Esophagus mucosa (tissue), 1 donor: ENCODE measurements at regions not wholly inside any gene's neighbourhood (a gene's known extent, or its start where the extent isn't known, plus 50 kb on each side); places are given as distances from the start of the nearest gene placed in this dataset.
"Not testable (repeated sequence)": the region's sequence is repeated elsewhere in the genome, so short reads cannot be mapped to it uniquely, and the experiment has no call there.

ENCODE experiments used
- ATAC-seq: fragments of 200-7000 bp; cut with Tn5 transposase; one replicate; pipeline ENCODE4 v1.9.1; 2020
- donor health status: DM: yes; HTN: yes; CAD: no.

DNA sequence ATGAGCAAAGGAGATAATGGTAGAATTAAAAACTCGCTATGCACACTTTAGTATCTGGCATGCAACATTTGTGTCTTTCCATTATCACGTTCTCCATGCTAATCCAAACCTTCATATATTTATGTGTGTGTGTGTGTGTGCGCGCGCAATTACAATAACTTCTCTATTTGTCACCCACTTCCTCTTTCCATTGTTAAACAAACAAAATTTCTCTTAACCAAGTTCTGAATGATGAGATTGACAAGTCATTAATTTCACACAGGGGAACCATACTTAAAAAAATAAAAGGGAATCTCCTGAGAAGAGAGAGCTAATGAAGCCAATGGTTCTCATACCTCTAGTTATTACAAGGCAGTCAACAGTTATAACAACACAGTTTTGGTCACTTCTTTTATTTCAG is 575.9 kb upstream of the MDGA2 start:
- no peak for ATAC-seq

DNA sequence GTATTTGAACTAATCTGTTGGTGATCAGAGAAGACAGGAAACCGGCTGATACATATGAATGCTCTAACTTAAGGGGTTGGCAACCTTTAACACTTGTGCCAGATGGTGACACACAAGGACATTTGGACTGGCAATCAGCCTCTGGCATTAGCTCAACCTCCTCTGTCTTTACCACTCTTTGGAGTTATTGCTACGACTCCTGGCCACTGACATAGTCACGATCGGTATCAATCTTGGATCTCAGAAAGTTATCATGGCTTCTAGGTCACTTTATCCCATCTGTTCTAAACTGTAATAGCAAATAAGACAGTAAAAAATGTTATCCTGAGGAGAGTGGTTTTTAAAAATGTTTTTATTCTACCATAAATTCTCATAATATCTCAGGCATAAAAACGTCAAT is 575.2 kb upstream of the MDGA2 start:
- no peak for ATAC-seq

GRCh38 chr14:48247977-48248376 is 572.6 kb upstream of the MDGA2 start:
- ATAC-seq: no peak

DNA sequence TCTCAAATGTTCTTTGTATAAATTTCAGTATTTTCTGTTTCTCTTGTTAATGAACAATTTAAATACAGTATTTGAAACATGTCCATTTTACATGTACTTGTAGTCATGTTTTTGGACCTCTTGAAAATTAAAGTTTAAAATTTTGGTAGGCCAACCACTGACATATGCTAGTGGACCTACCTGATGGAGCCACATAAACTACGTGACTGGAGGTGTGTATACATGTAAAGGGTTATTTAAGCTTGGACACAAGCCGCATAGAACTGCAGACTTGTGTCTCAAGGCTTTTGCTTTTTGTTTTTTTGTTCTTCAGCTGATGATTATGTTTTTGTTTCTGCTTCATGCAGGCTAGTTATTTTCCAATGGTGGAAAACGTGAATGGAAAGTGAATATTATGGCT is 568.5 kb upstream of the MDGA2 start:
- no peak for ATAC-seq

DNA sequence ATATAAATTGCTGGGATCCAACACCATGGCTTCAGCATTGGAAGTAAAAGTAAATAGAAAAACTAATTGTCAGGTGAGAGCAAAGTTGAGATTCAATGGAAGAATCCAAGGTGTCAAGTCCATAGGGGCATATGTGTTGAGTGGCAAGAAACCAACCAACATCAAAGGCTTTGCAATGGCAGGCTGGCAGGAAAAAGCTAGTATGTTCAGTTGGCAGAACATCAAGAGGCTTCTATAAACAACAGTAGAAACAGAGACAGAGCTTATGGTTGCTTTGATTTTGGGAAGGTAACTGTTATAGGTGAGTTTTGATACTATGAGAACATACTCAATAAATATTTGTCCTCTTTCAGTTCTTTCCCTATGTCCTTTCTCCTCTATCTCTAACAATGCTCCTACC is 553.7 kb upstream of the MDGA2 start:
- no peak for ATAC-seq

GRCh38 chr14:48193893-48194292 is 518.5 kb upstream of the MDGA2 start:
- no peak for ATAC-seq

- not testable (repeated sequence) for ATAC-seq
These were observed 474.2 kb upstream of the MDGA2 start for GRCh38 chr14:48149624-48150023.

DNA sequence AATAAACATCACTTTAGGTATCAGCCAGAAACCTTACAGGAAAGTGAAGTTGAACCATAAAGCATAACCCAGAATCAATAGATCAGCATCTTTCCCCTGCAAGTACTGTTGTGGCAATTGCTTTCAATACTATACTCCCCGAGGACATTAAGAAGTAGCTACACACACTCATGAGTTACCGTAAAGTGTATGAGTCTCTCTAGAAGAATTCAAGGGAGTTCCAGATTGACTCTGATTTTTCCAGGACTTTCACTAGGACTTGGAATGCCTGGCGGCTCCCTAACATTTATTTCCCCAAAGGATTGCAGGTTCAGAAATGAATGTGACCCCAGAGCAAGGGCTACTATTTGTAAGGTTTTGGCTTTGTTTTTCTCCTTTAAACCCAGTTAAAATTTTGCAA is 465.4 kb upstream of the MDGA2 start:
- ATAC-seq: no peak

DNA sequence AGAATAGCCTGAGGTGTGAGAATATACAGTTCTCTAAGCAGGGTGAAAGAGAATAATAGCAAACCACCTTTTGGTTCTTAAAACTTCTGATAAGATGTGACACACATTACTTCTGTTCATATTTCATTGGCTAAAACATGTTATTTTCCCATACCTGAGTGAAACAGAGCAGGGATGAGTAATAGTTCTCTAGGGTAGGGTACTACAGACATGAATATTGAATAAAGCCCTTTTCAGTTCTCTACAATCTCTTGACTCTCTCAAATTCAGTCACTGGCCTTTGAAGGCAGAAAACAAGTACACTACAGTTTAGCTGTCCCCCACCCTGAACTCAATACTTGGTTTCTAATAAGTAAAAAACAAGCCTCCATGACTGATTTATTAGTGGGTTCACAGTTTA is 454.1 kb upstream of the MDGA2 start:
- no peak for ATAC-seq

GRCh38 chr14:48127674-48128073 is 452.3 kb upstream of the MDGA2 start:
- no peak for ATAC-seq

GRCh38 chr14:48125654-48126053 is 450.2 kb upstream of the MDGA2 start:
- no peak for ATAC-seq

DNA sequence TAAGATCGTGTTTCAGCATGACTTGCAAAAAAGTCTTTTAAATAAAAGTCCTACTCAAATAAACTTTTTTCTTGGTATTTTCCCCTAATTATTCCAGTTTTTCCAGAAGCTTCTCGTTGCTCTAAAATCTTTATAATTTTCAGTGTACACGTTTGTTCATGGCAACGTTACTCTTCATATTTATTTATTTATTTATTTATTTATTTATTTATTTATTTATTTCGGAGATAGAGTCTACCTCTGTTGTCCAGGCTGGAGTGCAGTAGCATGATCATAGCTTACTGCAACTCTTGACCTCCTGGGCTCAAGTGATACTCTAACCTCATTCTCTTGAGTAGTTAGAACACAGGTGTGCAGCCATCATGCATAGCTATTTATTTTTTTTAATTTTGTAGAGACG is 438.3 kb upstream of the MDGA2 start:
- no peak for ATAC-seq

DNA sequence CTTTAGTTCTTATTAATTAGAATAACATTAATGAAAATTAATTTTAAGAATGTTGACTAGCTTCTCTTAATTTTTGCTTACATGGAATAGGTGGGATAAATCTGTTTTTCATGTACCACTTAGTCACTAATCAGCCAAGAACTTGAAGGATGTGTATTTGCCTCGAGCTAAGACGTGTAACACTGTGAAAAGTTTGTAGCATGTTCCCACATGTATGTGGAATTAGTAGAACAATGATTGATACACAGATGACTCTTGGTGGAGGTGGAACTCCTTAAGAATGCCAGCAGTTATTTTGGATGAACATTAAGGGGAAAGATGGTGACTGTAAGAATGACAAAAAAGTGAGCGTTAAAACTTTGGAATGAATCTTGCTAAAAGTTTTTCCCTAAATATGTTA is 435.7 kb upstream of the MDGA2 start:
- no peak for ATAC-seq

GRCh38 chr14:48107646-48108045 is 432.2 kb upstream of the MDGA2 start:
- no peak for ATAC-seq

DNA sequence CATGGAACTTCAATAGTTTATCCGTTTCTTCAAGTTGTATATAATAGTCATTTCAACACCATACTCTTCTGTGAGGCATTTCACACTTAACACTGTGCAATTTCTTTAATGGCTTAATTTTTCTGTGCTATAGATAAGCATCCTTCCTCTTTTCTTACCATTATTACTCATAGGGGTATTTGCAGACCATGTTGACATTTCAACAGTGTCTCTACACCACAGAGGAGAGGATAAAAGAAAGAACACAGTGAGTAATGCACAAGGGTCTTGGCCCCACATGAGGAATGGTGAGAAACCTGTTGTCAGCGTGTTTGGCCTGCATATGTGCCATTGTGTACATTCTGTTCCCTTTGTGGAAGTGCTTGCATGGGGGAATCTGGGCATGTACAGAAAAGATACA is 421.5 kb upstream of the MDGA2 start:
- ATAC-seq: no peak

- ATAC-seq: no peak
These were observed 411.1 kb upstream of the MDGA2 start for GRCh38 chr14:48086516-48086915.

DNA sequence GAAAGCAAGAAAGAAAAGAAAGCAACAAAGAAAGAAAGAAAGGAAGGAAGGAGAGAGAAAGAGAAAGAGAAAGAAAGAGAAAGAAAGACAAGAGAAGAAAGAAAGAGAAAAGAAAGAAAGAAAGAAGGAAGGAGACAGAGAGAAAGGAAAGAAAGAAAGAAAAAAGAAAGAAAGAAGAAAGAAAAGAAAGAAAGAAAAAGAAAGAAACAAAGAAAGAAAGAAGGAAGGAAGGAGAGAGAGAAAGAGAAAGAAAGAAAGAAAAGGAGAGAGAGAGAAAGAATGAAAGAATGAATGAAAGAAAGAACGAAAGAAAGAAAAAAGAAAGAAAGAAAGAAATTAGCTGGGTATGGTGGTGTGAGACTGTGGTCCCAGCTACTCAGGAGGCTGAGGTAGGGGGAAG is 400.1 kb upstream of the MDGA2 start:
- ATAC-seq: no peak

GRCh38 chr14:48052973-48053372 is 377.6 kb upstream of the MDGA2 start:
- no peak for ATAC-seq

DNA sequence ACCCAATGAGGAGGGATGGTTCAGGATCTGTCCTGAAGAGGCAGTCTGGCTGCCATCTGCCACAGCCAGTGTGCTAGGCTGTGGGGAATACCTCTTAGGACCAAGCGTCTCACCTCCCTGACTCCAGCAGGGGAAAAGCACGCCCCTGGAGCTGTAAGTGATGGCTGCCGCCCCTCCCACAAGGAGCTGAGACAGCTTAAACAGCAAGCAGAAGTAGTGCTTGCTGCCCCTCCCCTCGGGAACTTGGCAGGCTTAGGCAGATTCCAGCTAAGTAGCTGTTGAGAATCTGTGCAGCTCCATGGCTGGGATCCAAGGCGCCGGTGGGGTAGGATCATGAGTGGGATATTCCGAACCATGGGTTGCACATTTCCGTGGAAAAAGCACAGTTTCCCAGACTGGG is 360.4 kb upstream of the MDGA2 start:
- no peak for ATAC-seq

DNA sequence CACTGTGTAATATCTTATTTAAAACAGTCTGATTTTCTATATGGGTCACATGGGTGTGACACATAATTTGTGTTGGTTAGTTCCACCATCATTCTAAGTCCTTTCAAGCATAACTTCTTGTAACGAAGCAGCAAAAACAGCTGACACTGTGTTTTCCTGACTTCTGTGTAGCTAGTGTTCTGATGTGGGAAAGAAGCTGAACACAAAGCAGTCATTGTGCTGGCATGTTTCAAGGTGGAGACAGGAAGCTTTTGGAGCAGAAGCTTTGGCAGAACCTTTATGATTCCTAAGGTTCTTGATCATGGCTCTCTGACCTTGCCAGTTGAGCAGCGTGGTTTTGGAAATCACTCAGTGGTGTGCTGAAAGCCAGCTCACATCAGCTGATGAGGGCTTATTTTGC is 351.7 kb upstream of the MDGA2 start:
- no peak for ATAC-seq

- no peak for ATAC-seq
These were observed 348.5 kb upstream of the MDGA2 start for GRCh38 chr14:48023881-48024280.

DNA sequence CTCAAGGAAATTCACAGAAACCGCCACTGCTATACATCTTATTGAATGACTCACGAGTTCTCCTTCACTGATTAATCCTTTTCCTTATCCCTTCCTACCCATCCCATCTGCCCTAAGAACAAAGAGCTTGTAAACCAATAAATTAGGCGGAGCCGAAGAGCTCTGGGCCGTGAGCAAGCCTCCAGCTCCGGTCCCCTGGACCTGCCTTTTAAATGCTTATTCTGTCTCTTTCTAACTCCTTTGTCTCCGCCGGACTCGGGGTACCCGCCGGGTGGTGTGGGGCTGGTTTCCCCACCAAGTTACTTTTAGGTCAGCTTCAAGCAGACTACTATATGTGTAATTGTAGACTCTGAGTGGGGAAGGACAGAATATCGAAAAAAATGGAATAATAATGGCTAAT is 336.1 kb upstream of the MDGA2 start:
- not testable (repeated sequence) for ATAC-seq

GRCh38 chr14:48008646-48009045 is 333.2 kb upstream of the MDGA2 start:
- no peak for ATAC-seq

GRCh38 chr14:48005986-48006385 is 330.6 kb upstream of the MDGA2 start:
- ATAC-seq: no peak

DNA sequence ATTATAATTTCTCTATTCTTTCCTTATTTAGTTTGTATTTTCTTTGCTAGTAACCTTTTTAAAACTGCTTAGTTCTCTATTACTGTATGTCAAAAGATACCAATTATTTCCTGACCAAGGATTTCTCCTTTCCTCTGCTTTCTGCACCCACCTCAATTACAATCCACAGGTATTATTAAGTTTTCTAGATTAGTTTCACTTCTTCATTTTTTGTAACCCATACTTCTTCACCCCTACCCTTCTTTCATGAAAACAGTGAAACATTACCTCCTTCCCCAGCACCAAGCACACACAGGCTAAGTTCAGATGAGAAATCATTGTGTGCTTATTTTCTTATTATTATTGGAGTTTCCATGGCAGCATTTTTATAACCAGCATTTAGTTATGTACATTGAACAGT is 318.5 kb upstream of the MDGA2 start:
- ATAC-seq: no peak

GRCh38 chr14:47988175-47988574 is 312.8 kb upstream of the MDGA2 start:
- ATAC-seq: no peak
